HepG2 (cell line): ENCODE measurements at regions not wholly inside any gene's neighbourhood (a gene's known extent, or its start where the extent isn't known, plus 50 kb on each side); places are given as distances from the start of the nearest gene placed in this dataset.

Source experiments
- ATAC-seq: fragments of 200-7000 bp; cut with Tn5 transposase; 3 replicates; pipeline ENCODE4 v1.9.1; 2020; ENCODE audit warnings: mild to moderate bottlenecking, moderate library complexity
- BruUV-seq: library from RNA; stranded (reverse); fragments of 400-500 nt; replicated peaks from 2 replicates; lab custom pipeline; 2021; lab: Mats Ljungman, UMichigan
- CTCF ChIA-PET: fragments of 300-600 bp; formaldehyde crosslinking; extraction: SDS; loops from one replicate; lab custom pipeline; 2021; ENCODE audit warnings: low total read pairs, inconsistent platforms, low intra/inter-chr PET ratio; lab: Yijun Ruan, JAX
- POLR2A ChIA-PET: fragments of 350-600 bp; sonication (Branson Sonifier 250); formaldehyde crosslinking; loops from one replicate; lab custom pipeline; 2020; ENCODE audit warnings: antibody characterized with exemption, inconsistent platforms; lab: Yijun Ruan, JAX
- DNase-seq: peaks from one replicate; pipeline ENCODE4 v3.0.0-alpha.2; 2015; ENCODE audit warnings: low spot score
- FAIRE-seq: peaks from 3 replicates; lab custom pipeline; 2011; peaks lifted over from hg19 to GRCh38; lab: Jason Lieb, UNC
- H2AFZ ChIP-seq: one replicate; pipeline ENCODE4 v1.6.1; 2011; ENCODE audit warnings: low read length, inconsistent platforms
- H3K27ac ChIP-seq: fragments of 300-600 bp; 3 replicates; pipeline ENCODE4 v1.8.0; 2011; ENCODE audit warnings: mixed run types, mild to moderate bottlenecking, mixed read lengths, low read length, inconsistent platforms; ENCODE audit not compliant: insufficient read depth; ENCODE audit errors: extremely low read length
- H3K27me3 ChIP-seq, 2 experiments: fragments of 200-600 bp in 1 of 2; 2 replicates in 1 of 2; 3 replicates in 1 of 2; pipeline versions ENCODE4 v1.6.0 to v1.8.0; 2011; ENCODE audit warnings: low read length in 2 of 2, mild to moderate bottlenecking in 2 of 2, moderate library complexity in 2 of 2, inconsistent platforms in 1 of 2; ENCODE audit not compliant: insufficient read depth in 2 of 2, control insufficient read depth in 1 of 2
- H3K36me3 ChIP-seq, 2 experiments: fragments of 200-600 bp in 1 of 2; replicated peaks in 1 of 2; 2 replicates in 1 of 2; 3 replicates in 1 of 2; pipeline versions ENCODE4 v1.5.1 to v1.8.0; 2011; ENCODE audit warnings: low read length in 2 of 2, inconsistent platforms in 1 of 2; ENCODE audit not compliant: insufficient read depth in 2 of 2, control insufficient read depth in 1 of 2
- H3K4me1 ChIP-seq: 2 replicates; pipeline ENCODE4 v1.5.1; 2012; ENCODE audit warnings: low read length, inconsistent platforms; ENCODE audit not compliant: insufficient read depth
- H3K4me2 ChIP-seq: 2 replicates; pipeline ENCODE4 v1.6.0; 2011; ENCODE audit warnings: low read depth, low read length, inconsistent platforms
- H3K4me3 ChIP-seq, 3 experiments: fragments of 200-600 bp in 1 of 3; sonication (generic), shearing (Covaris generic) in 1 of 3; replicated peaks in 1 of 3; 2 replicates each; pipeline ENCODE4 v1.5.1; 2011 to 2016; ENCODE audit warnings: low read length in 3 of 3, inconsistent platforms in 2 of 3, low read depth in 2 of 3, mild to moderate bottlenecking in 2 of 3, control low read depth in 1 of 3, mixed read lengths in 1 of 3; ENCODE audit not compliant: insufficient read depth in 1 of 3
- H3K79me2 ChIP-seq: one replicate; pipeline ENCODE4 v1.6.1; 2011; ENCODE audit warnings: low read length, inconsistent platforms; ENCODE audit not compliant: insufficient read depth
- H3K9ac ChIP-seq: 2 replicates; pipeline ENCODE4 v1.6.0; 2011; ENCODE audit warnings: mild to moderate bottlenecking, low read depth, low read length, inconsistent platforms; ENCODE audit not compliant: insufficient read depth
- H3K9me3 ChIP-seq: 2 replicates; pipeline ENCODE4 v1.5.1; 2012; ENCODE audit warnings: mild to moderate bottlenecking, low read length
- H4K20me1 ChIP-seq: 2 replicates; pipeline ENCODE4 v1.6.0; 2011; ENCODE audit warnings: inconsistent platforms, mild to moderate bottlenecking, low read length, moderate library complexity; ENCODE audit not compliant: insufficient read depth
- ATF7-NPFF ChIP-seq: sonication (generic); formaldehyde crosslinking; IDR thresholded peaks from 2 replicates; pipeline ENCODE4 v1.8.1; 2023; ENCODE audit warnings: mild to moderate bottlenecking, low read depth, missing genetic modification reagents, moderate library complexity
- HCFC1 ChIP-seq: fragments of 150-350 bp; IDR thresholded peaks from 2 replicates; pipeline ENCODE4 v1.6.1; 2014; ENCODE audit warnings: low read depth, low read length
- HDAC6 ChIP-seq: fragments of 200-600 bp; sonication (generic); IDR thresholded peaks from 2 replicates; pipeline ENCODE4 v1.7.0; 2017; ENCODE audit warnings: mild to moderate bottlenecking, antibody characterized with exemption, low read length, low read depth
- MED13 ChIP-seq: sonication (generic); formaldehyde crosslinking; IDR thresholded peaks from 2 replicates; pipeline ENCODE4 v1.5.0; 2020; ENCODE audit warnings: missing genetic modification reagents
- NCOA2 ChIP-seq: sonication (generic); formaldehyde crosslinking; IDR thresholded peaks from 2 replicates; pipeline ENCODE4 v1.8.0; 2022; ENCODE audit warnings: inconsistent platforms
- NCOA5 ChIP-seq: sonication (generic); formaldehyde crosslinking; IDR thresholded peaks from 2 replicates; pipeline ENCODE4 v1.4.0; 2020; ENCODE audit warnings: missing genetic modification reagents
- PHB2 ChIP-seq: fragments of 450-650 bp; IDR thresholded peaks from 2 replicates; pipeline ENCODE4 v1.6.1; 2018; ENCODE audit not compliant: partially characterized antibody
- RAD21 ChIP-seq: fragments of 450-650 bp; formaldehyde crosslinking; IDR thresholded peaks from 2 replicates; pipeline ENCODE4 v1.5.0; 2020; ENCODE audit warnings: mild to moderate bottlenecking
- ZNF10 ChIP-seq: sonication (generic); formaldehyde crosslinking; IDR thresholded peaks from 2 replicates; pipeline ENCODE4 v1.4.0; 2020; ENCODE audit warnings: mild to moderate bottlenecking, low read depth, missing genetic modification reagents, borderline replicate concordance
- ZNF687 ChIP-seq: sonication (generic); formaldehyde crosslinking; IDR thresholded peaks from 2 replicates; pipeline ENCODE4 v1.5.1; 2020; ENCODE audit warnings: mild to moderate bottlenecking, missing genetic modification reagents, moderate library complexity
- WGBS: methylation state at CpG from one replicate; pipeline ENCODE4 v1.1.6; 2017; ENCODE audit warnings: low lambda C conversion rate; 5-methylcytosine and 5-hydroxymethylcytosine counted together
- in situ Hi-C: cut with HindIII; loops from 2 replicates; pipeline ENCODE4 v1.10.0; 2017; ENCODE audit warnings: low pct_unique_long_range_greater_than_20kb; ENCODE audit not compliant: extremely low pct_ligation_motif_present
- intact Hi-C: fragments of 100-400 bp; cut with micrococcal nuclease; formaldehyde crosslinking; loops from one replicate; pipeline ENCODE4 v1.10.0; 2022; ENCODE audit not compliant: unreplicated experiment
- TF ChIP-seq, protein P1 (sequence below): sonication (generic); formaldehyde crosslinking; IDR thresholded peaks from 2 replicates; pipeline ENCODE4 v1.8.0; 2022; ENCODE audit warnings: missing genetic modification reagents, mild to moderate bottlenecking, borderline replicate concordance
- TF ChIP-seq, protein P2 (sequence below): sonication (generic); formaldehyde crosslinking; IDR thresholded peaks from 2 replicates; pipeline ENCODE4 v1.4.0; 2020; ENCODE audit warnings: mild to moderate bottlenecking, missing genetic modification reagents

DNA sequence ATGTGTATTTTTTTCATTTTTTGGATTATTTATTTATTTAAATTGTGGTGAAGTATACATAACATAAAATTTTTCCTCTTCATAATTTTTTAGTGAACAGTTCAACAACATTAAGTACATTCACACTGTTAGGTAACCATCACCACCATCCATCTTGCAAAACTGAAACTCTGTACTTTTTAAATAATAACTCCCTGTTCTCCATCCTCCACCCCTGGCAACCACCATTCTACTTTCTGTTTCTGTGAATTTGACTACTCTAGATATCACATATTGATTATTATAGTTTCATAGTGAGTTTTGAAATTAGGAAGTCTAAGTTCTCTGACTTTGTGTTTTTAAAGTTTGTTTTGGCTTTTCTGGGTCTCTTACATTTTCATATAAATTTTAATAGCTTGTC is 89.3 kb upstream of the STX18 start:
- Histone ChIP-seq H3K27ac (no peak overlapping the region), H3K79me2 (no peaks in the 10 kb centered on the region), H3K9me3 (no peaks in the 10 kb centered on the region), H3K4me2 (no peak overlapping the region), H3K9ac (no peak overlapping the region), H3K27me3 (no peaks in the 10 kb centered on the region), H3K36me3 (no peaks in the 10 kb centered on the region), H3K4me1 (no peaks in the 10 kb centered on the region), H3K4me3 (no peak overlapping the region), H2AFZ (no peak overlapping the region), H4K20me1 (no peaks in the 10 kb centered on the region)
- intact Hi-C loops (no loop called here), in situ Hi-C loops (no loop called here)
- ATAC-seq, result no peak
- POLR2A ChIA-PET, result interaction anchor here (0.8 kb wide), 1 partner anchor 11 kb away, joined by 3 read pairs; no protein-coding TSS in a partner anchor
- no peak for TF ChIP-seq NCOA2 (CRISPR knock-in tag)
- TF ChIP-seq ZNF687 (CRISPR knock-in tag), result no peak
- TF ChIP-seq ATF7-NPFF (CRISPR knock-in tag), result no peak
- TF ChIP-seq PHB2, result no peak
- DNase-seq, result no peak
- CTCF ChIA-PET, result no interaction called here
- no TSS peak for BruUV-seq
- no peak for FAIRE-seq

- H3K79me2 ChIP-seq, result no peaks in the 10 kb centered on the region
- ChIA-PET POLR2A (no interaction called here), CTCF (no interaction called here)
- H3K9me3 ChIP-seq, result no peaks in the 10 kb centered on the region
- H3K36me3 ChIP-seq, result no peaks in the 10 kb centered on the region
- no peak for FAIRE-seq
- no peak for ATAC-seq
- no peaks in the 10 kb centered on the region for H4K20me1 ChIP-seq
- H2AFZ ChIP-seq, result no peak overlapping the region
- intact Hi-C loops (no loop called here), in situ Hi-C loops (no loop called here)
- no peak for DNase-seq
- no peak overlapping the region for H3K27ac ChIP-seq
- no peak overlapping the region for H3K4me2 ChIP-seq
- H3K9ac ChIP-seq, result no peak overlapping the region
- no peaks in the 10 kb centered on the region for H3K27me3 ChIP-seq
- H3K4me3 ChIP-seq, result no peak overlapping the region
- H3K4me1 ChIP-seq, result 0 out of 2 replicates have a peak, but pooled peaks cover 7% of the 10 kb centered on the region
- BruUV-seq, result no TSS peak
- WGBS, result 100% methylated on average over 2 of the region's 2 CpGs
- TF ChIP-seq RAD21 (CRISPR knock-in tag) (no peak), NCOA5 (CRISPR knock-in tag) (no peak), ZNF10 (no peak), HCFC1 (no peak), MED13 (CRISPR knock-in tag) (no peak), HDAC6 (no peak)
- TF ChIP-seq, protein P1, sequence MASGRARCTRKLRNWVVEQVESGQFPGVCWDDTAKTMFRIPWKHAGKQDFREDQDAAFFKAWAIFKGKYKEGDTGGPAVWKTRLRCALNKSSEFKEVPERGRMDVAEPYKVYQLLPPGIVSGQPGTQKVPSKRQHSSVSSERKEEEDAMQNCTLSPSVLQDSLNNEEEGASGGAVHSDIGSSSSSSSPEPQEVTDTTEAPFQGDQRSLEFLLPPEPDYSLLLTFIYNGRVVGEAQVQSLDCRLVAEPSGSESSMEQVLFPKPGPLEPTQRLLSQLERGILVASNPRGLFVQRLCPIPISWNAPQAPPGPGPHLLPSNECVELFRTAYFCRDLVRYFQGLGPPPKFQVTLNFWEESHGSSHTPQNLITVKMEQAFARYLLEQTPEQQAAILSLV (CRISPR knock-in tag), result no peak
- TF ChIP-seq, protein P2, sequence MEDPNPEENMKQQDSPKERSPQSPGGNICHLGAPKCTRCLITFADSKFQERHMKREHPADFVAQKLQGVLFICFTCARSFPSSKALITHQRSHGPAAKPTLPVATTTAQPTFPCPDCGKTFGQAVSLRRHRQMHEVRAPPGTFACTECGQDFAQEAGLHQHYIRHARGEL (CRISPR knock-in tag), result no peak
These were observed 86.1 kb upstream of the STX18 start for GRCh38 chr4:4627906-4628305.
